ENCODE measurements at regions not wholly inside any gene's neighbourhood (a gene's known extent, or its start where the extent isn't known, plus 50 kb on each side); places are given as distances from the start of the nearest gene placed in this dataset.

DNA sequence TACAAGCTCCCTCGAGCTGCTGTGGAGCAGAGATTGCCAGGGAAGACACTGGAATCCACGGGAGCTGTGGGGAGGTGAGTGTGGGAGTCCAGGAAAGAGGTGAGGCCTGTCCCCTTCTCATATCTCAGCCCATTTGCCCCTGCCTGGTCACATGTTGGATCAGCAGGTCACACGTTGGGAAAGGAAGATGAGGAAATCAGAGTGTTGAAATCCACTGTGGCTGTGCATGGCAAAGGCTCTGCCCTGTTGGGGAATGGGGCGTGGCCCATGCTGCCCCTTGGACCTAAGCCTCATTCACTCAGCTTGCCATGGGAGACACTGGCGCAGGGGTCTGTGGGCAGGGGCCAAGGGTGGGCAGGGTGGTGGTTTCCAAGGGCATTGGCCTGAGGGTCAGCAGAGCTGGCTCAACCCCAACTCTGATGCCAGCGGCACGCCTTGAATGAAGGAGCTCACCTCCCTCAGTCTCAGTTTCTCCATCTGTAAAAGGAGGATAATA lies 85.4 kb upstream of the CPEB4 start (continued):
- TF ChIP-seq ZFP91 (CRISPR knock-in tag; IDR thresholded peaks at IDR 0.05; ENCODE audit: borderline replicate concordance) (peak; percentile 82), KDM6A (CRISPR knock-in tag; IDR thresholded peaks at IDR 0.05; ENCODE audit: low read depth) (peak; percentile 84), HOXA3 (CRISPR knock-in tag; IDR thresholded peaks at IDR 0.05) (peak; percentile 94), HIVEP1 (CRISPR knock-in tag; IDR thresholded peaks at IDR 0.05) (peak; percentile 73), ZNF138 (CRISPR knock-in tag; IDR thresholded peaks at IDR 0.05; ENCODE audit: low read depth) (no peak), ATF4 (CRISPR knock-in tag; IDR thresholded peaks at IDR 0.05) (peak in 1 of 2 experiments; percentile 95; a peak in 2 of 4 replicates), NFYC (CRISPR knock-in tag; IDR thresholded peaks at IDR 0.05) (peak; percentile 65), ZFP36 (IDR thresholded peaks at IDR 0.05; ENCODE audit: borderline replicate concordance, low read depth, low read length, partially characterized antibody) (no peak), HMGA1 (CRISPR knock-in tag; conservative IDR thresholded peaks at IDR 0.05) (no peak), ZNF570 (CRISPR knock-in tag; IDR thresholded peaks at IDR 0.05; ENCODE audit: borderline replicate concordance) (no peak), ZNF777 (CRISPR knock-in tag; IDR thresholded peaks at IDR 0.05) (0 out of 2 replicates have a peak, but pooled peaks have one; percentile 36), NR0B2 (CRISPR knock-in tag; IDR thresholded peaks at IDR 0.05) (no peak), ZNF772 (CRISPR knock-in tag; IDR thresholded peaks at IDR 0.05) (peak; percentile 68; the same call in 1 of the 2 replicates)
- TF ChIP-seq, protein P1, sequence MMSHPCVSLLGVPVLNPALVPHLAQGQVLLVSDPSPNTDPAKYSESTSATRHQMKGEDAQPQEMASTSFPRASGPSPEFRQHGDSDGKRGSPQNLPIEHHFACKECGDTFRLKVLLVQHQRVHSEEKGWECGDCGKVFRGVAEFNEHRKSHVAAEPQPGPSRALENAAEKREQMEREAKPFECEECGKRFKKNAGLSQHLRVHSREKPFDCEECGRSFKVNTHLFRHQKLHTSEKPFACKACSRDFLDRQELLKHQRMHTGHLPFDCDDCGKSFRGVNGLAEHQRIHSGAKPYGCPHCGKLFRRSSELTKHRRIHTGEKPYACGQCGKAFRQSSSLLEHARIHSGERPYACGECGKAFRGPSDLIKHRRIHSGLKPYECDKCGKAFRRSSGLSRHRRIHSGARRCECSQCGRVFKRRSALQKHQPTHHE (CRISPR knock-in tag; IDR thresholded peaks at IDR 0.05; ENCODE audit: borderline replicate concordance), result no peak
- TF ChIP-seq, protein P2, sequence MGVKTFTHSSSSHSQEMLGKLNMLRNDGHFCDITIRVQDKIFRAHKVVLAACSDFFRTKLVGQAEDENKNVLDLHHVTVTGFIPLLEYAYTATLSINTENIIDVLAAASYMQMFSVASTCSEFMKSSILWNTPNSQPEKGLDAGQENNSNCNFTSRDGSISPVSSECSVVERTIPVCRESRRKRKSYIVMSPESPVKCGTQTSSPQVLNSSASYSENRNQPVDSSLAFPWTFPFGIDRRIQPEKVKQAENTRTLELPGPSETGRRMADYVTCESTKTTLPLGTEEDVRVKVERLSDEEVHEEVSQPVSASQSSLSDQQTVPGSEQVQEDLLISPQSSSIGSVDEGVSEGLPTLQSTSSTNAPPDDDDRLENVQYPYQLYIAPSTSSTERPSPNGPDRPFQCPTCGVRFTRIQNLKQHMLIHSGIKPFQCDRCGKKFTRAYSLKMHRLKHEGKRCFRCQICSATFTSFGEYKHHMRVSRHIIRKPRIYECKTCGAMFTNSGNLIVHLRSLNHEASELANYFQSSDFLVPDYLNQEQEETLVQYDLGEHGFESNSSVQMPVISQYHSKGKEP (CRISPR knock-in tag; IDR thresholded peaks at IDR 0.05), result peak; percentile 73; the same call in 1 of the 2 replicates
- TF ChIP-seq, protein P3, sequence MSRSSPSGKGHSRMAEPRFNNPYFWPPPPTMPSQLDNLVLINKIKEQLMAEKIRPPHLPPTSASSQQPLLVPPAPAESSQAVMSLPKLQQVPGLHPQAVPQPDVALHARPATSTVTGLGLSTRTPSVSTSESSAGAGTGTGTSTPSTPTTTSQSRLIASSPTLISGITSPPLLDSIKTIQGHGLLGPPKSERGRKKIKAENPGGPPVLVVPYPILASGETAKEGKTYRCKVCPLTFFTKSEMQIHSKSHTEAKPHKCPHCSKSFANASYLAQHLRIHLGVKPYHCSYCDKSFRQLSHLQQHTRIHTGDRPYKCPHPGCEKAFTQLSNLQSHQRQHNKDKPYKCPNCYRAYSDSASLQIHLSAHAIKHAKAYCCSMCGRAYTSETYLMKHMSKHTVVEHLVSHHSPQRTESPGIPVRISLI (CRISPR knock-in tag; IDR thresholded peaks at IDR 0.05; ENCODE audit: borderline replicate concordance), result peak; percentile 54; the same call in 1 of the 2 replicates
- TF ChIP-seq, protein P4, sequence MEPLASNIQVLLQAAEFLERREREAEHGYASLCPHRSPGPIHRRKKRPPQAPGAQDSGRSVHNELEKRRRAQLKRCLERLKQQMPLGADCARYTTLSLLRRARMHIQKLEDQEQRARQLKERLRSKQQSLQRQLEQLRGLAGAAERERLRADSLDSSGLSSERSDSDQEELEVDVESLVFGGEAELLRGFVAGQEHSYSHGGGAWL (CRISPR knock-in tag; IDR thresholded peaks at IDR 0.05), result no peak; the same call in 1 of the 2 replicates
- TF ChIP-seq, protein P5, sequence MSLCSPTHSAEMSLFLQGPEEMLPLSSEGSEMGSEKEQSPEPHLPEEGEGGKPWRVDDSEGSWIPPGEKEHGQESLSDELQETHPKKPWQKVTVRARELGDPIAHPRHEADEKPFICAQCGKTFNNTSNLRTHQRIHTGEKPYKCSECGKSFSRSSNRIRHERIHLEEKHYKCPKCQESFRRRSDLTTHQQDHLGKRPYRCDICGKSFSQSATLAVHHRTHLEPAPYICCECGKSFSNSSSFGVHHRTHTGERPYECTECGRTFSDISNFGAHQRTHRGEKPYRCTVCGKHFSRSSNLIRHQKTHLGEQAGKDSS (CRISPR knock-in tag; IDR thresholded peaks at IDR 0.05; ENCODE audit: borderline replicate concordance, low read depth), result peak; percentile 92; the same call in 1 of the 2 replicates

Data from HepG2 (cell line).